Stimulated activated CD4-positive, alpha-beta T cell treated with anti-CD3 and anti-CD28 coated beads, Interleukin-1b, Interleukin-23, amount 100 ng/mL, for 48 hours (primary cell): ENCODE measurements at regions not wholly inside any gene's neighbourhood (a gene's known extent, or its start where the extent isn't known, plus 50 kb on each side); places are given as distances from the start of the nearest gene placed in this dataset.
A peak's percentile ranks its signal among the peaks of the same experiment; 100 is the strongest.

ENCODE experiments used
- DNase-seq: peaks from one replicate; pipeline ENCODE4 v3.0.0-alpha.2; 2020

DNA sequence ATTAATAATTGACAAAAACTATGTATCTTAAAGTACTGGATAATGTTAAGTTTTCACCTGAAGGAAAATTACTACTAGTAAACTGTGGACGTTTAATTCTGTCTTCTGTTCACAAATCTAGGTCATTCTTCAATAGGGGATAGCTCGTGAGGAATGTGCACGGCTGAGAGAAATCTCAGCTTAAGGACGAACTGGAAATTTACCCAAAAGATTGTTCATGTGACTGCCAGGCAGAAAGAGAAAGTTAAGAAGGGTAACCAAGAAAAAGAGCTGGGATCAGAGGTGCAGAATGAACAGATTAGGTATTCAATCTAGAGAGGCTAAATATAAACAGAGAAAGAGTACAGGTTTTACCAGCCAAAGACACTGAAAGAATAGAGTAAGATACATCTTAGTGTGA is 245.3 kb downstream of the CASP12 start:
- no peak for DNase-seq

GRCh38 chr11:104650234-104650633 is 248.0 kb downstream of the CASP12 start:
- peak; percentile 14 for DNase-seq

DNA sequence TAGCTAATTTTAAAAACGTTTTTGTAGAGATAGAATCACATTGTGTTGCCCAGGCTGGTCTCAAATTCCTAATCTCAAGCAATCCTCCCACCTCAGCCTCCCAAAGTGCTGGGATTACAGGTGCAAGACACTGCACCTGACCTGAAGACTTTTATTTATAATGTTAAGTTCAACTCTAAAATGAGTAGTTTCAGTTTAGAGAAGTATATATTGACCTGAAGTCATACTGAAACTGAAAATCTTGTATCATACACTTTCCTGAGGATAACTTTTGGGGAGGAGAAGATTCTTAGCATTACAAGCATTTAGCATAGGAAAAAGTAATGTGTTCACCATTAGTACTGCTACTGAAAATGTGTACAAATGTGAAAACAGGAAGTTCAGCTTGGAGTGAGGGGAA is 249.3 kb downstream of the CASP12 start:
- DNase-seq: no peak

GRCh38 chr11:104645261-104646222 is 252.7 kb downstream of the CASP12 start:
- no peak for DNase-seq

- DNase-seq: no peak
These were observed 260.5 kb downstream of the CASP12 start for GRCh38 chr11:104637662-104638170.

GRCh38 chr11:104633226-104633625 is 265.0 kb downstream of the CASP12 start:
- DNase-seq: no peak

DNA sequence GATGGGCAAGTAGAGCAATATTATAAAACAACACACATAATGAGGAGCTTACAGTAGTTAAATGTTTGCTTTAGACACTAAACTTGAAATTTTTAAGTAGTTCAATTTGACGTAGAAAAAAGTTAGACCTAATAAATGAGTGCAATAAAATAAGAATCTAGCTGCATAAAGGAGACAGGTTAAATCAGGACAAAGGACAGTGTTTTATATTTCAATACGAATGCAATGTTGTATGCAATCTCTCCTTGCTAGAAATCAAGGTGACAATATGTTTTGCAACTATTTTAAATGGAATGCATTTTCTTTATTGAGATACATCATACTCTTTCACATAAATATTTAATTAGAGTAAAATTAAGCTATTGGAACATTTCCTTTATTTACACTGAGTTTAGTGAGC is 267.9 kb downstream of the CASP12 start:
- DNase-seq: no peak

- DNase-seq: no peak
These were observed 273.0 kb downstream of the CASP12 start for GRCh38 chr11:104625246-104625645.

- no peak for DNase-seq
These were observed 274.2 kb downstream of the CASP12 start for GRCh38 chr11:104624021-104624420.

GRCh38 chr11:104623518-104623917 is 274.7 kb downstream of the CASP12 start:
- no peak for DNase-seq

- DNase-seq: no peak
These were observed 277.3 kb downstream of the CASP12 start for GRCh38 chr11:104620991-104621390.

GRCh38 chr11:104619751-104620150 is 278.5 kb downstream of the CASP12 start:
- DNase-seq: no peak

- DNase-seq: no peak
These were observed 279.3 kb downstream of the CASP12 start for GRCh38 chr11:104618954-104619353.

DNA sequence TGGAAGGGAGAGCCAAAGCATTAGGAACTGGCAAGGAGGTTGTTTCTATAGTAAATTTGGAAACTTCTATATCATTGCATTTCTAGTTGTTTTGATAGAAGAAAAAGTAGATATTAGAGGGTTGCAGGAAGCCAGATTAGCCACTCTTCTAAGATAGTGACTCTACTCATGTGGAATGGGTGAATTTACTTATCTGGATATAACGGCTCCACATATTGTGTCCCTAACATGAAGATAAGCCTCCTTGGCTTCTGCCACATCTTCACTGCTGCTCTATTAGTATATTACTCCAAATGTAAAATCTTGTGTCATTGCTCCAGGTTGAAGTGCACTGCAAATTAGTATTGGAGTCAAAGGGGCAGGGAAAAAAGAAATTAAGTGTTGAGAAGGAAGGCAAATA is 283.3 kb downstream of the CASP12 start:
- no peak for DNase-seq

DNA sequence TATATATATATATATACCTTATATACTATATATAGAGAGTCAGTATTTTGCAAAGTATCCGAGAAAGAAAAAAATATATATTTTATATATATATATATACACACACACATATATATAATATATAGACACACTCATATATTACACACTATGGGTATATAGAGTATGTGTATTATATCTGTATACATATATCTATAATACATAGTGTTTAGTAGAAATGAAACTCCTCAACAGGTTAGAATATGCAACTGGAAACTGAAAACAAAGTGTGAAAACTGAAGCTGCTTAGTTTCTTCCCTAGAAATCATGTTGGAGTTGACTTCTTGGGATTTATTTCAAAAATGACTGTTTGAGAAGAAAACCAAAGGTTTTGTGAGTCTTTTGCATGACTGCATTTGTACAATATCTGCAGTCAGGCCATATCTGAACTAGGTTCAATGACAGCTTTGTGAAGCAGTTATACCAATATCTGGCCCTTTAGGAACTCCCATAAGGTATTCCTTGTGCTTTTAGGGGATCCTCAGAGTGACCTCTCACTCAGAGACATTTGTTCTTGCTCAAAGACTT is 284.1 kb downstream of the CASP12 start:
- DNase-seq: no peak

DNA sequence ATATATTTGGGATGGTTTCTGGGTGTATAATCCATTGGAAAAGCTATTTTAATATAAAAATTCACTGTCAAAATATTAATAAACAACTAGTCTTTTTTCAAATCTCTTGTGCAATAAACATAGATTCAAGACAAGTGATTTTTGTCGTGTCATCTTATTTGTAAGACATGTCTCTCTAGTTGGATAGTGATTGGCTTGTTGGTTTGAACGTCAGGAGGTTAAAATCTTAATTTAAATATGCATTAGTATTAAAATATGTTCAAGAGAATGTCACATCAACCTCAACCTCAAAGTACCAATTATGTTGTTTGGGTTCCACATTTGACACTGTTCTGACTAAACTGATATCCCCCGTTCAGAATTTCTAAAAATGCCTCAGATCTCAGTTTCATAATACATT is 287.6 kb downstream of the CASP12 start:
- no peak for DNase-seq

DNA sequence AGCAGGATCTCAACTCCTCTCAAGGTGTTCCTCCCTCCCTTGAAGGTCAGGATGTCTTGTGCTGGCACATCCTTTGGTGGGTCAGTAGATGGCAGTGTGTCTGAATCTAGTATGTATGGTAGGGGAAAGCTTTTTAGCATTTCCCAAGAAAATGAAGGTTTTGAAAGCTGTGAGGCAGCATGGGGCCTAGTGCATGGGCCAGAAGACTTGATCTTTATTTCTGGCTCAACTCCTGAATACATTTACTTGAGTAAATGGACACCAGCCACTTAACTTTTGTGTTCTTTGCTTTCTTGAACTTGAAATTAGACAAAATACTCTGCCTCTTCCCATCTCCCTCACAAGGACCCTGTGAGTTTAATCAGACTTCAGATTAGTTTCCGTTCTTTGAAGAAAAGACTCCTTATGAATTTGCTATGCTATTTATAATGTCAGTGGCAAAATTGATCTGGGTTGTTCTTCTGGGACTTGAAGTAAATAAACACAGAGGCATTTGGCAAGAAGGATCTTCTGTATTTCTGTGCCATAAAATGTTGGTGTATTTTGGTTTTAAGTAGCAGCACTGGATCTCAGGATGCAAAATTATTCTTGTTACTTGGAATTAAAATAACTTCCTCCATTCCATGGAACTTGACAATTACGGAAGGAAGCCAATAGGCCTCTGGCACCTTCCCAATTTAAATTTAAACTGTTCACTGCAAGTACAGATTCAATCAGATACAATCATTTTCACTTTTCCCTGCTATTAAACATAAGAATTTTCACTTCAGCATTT is 288.8 kb downstream of the CASP12 start:
- DNase-seq: peak; percentile 14

DNA sequence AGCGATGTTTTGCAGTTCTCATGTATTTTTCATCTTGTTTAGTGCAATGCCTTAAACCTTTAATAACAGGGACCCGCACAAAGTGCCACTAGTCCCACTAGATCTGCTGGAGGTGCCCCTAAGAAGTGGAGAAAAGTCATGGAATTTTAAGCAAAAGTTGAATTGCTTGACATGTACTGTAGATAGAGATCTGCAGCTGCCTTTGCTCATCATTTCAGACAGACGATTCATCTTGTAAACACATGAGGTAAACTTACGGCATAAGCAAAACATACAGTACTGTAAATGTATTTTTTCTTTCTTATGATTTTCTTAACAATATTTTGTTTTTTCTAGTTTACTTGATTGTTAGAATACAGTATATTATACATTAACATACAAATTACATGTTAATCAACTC is 295.6 kb downstream of the CASP12 start:
- no peak for DNase-seq

DNA sequence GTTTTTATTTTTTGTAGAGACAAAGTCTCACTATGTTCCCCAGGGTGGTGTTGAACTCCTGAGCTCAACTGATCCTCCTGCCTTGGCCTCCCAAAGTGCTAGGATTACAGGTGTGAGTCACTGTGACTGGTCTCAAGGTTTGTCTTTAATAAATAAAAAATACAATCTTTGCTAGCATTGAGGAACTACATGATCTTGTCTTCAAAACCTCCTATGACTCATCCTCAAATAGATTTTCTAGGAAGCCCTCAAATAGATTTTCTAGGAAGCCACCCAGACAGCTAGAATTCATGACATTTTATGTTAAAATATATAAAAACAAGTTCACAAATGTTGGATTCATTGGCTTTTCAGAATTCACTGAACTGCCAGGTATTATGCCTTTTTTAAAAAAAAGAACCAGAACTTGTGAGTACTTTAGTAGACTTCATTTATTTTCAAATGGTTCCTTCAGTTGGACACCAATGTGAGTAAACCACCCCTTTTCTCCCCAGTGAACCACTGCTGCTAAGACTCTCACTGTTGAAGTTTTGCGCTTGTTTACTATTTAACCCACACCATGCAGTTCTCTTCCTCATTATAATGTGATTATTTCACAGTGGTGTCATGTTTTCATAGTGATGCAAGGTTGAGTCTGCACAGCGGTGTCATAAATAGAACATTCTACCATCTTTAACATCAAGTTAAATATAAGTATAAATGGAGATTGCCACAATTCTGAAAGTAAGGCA is 303.9 kb downstream of the CASP12 start:
- DNase-seq: no peak

- DNase-seq: no peak
These were observed 309.3 kb downstream of the CASP12 start for GRCh38 chr11:104588970-104589369.

DNA sequence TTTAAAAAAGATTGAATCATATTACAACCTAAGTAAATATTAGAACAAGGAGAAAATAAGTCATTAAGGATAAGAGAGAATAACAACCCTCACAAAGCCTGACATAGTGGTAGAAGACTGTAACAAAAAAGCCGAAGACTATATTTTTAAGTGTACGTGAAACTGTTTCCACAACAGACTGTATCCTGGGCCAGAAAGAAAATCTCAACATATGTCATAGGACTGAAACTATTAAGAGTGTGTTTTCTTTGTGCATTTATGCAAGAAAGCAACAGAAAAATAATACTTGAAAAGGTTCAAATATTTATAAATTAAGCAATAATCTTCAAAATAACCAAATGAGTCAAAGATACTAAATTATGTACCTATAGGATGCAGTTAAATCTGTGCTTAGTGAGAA is 309.8 kb downstream of the CASP12 start:
- DNase-seq: no peak

DNA sequence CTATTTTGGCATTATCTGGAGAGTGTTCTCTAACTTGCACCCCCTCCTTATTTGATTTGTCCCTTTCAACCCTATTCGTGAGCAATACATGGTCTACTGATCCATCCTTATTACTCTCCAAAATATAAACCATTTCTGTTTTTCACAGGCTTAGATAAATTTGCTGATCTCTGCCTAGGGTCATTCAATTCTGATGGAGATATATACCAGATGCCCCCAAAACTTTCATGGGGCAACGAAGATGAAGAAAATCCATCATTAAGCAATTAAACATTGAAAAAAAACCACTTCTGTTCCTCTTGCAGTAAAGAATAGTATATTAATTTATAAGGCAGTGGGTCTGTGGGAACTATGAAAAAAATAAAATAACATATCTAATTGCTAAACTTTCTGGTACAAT is 313.4 kb downstream of the CASP12 start:
- DNase-seq: no peak

GRCh38 chr11:104583857-104584256 is 314.4 kb downstream of the CASP12 start:
- no peak for DNase-seq
